Stomach (tissue), 8 donors: ENCODE measurements at regions not wholly inside any gene's neighbourhood (a gene's known extent, or its start where the extent isn't known, plus 50 kb on each side); places are given as distances from the start of the nearest gene placed in this dataset.

ENCODE experiments used
- DNase-seq, 2 donors: peaks; one replicate each; pipeline versions ENCODE4 v3.0.0 to v3.0.0-alpha.2; 2013 to 2019
- H3K27ac ChIP-seq, 5 donors: fragments of 200-600 bp in 4 of 5; sonication (generic) in 4 of 5; one replicate each; pipeline ENCODE4 v1.5.1; 2013 to 2019; ENCODE audit warnings: mild to moderate bottlenecking in 1 of 5, moderate library complexity in 1 of 5
- H3K27me3 ChIP-seq, 3 donors: fragments of 200-600 bp; sonication (generic); one replicate each; pipeline ENCODE4 v1.5.1; 2017 to 2019; ENCODE audit warnings: mixed run types in 1 of 3
- H3K36me3 ChIP-seq, 4 donors: fragments of 200-600 bp; sonication (generic); 1 replicate in 3 of 4; 2 replicates in 1 of 4; pipeline ENCODE4 v1.5.1; 2016 to 2019
- H3K4me1 ChIP-seq, 4 donors: fragments of 200-600 bp; sonication (generic); one replicate each; pipeline ENCODE4 v1.5.1; 2016 to 2019
- H3K4me3 ChIP-seq, 4 donors: fragments of 200-600 bp; sonication (generic) in 3 of 4; one replicate each; pipeline ENCODE4 v1.5.1; 2016 to 2019; ENCODE audit warnings: mild to moderate bottlenecking in 1 of 4
- H3K9me3 ChIP-seq, 4 donors: fragments of 200-600 bp; sonication (generic); one replicate each; pipeline ENCODE4 v1.5.1; 2016 to 2019
- EP300 ChIP-seq: sonication (generic); formaldehyde crosslinking; IDR thresholded peaks from one replicate; pipeline ENCODE4 v1.6.1; 2017; ENCODE audit warnings: antibody characterized with exemption
- POLR2A ChIP-seq, 4 donors: fragments of 450-650 bp; IDR thresholded peaks; one replicate each; pipeline ENCODE4 v1.6.1; 2016; ENCODE audit warnings: antibody characterized with exemption in 4 of 4, control low read depth in 2 of 4, mild to moderate bottlenecking in 1 of 4, moderate library complexity in 1 of 4
- POLR2AphosphoS5 ChIP-seq, 3 donors: sonication (generic); formaldehyde crosslinking; IDR thresholded peaks; one replicate each; pipeline ENCODE4 v1.6.1; 2016; ENCODE audit warnings: antibody characterized with exemption in 3 of 3
- WGBS, 5 donors: extraction: QIAGEN DNeasy Blood & Tissue Kit in 3 of 5; methylation state at CpG; one replicate each; pipeline versions ENCODE4 v1.1.5 to v1.1.7; 2013 to 2018; 5-methylcytosine and 5-hydroxymethylcytosine counted together
- intact Hi-C: fragments of 100-400 bp; cut with DNase I; formaldehyde crosslinking; loops from one replicate; pipeline ENCODE4 v1.15.1; 2023; ENCODE audit warnings: low total_unique reads
- small RNA-seq, 4 donors: library from RNA; depleted of rRNA; stranded (forward); fragments of <200 nt; gene quantifications; one replicate each; pipeline ENCODE3, GENCODE V24; 2016
- TF ChIP-seq, protein P1 (sequence below), 7 experiments: fragments of 450-650 bp in 4 of 7; fragments of 200-600 bp in 3 of 7; sonication (generic) in 3 of 7; IDR thresholded peaks; one replicate each; pipeline ENCODE4 v1.5.1; 2016 to 2019; ENCODE audit warnings: antibody characterized with exemption in 7 of 7, control low read depth in 2 of 7, mild to moderate bottlenecking in 1 of 7
- donor health status: healthy with polysubstance abuse.
- donor health status: Bipolar disorder and iron deficiency.
- donor health status: healthy.

DNA sequence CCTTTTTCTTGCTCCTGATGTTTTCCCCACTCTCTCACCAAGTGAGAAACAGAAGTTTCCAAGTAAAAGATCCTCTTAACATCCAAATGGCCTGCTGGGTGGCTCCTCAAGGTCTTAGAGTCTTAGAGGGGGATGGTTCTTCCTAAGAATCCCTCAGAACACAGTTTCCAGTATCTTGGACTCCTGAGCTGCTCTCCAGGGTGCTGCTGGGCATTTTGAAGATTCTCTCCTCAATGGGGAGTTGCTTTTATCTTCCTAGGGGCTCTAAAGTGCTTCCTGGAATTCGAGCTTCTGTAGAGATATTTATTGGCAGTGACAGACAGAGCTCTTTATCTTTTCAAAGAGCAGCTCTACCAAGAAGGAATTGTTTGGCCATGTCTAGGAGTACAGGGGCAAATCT lies 70.8 kb upstream of the SLC35B3 start:
- DNase-seq = no peak
- 6 to 12% (median 11%) methylated on average over 1 of the region's 1 CpG for WGBS, 5 donors
- no peaks in the 10 kb centered on the region for H3K4me1 ChIP-seq
- TF ChIP-seq POLR2A (IDR thresholded peaks at IDR 0.05) = no peak
- no peak for TF ChIP-seq POLR2AphosphoS5 (IDR thresholded peaks at IDR 0.05)
- TF ChIP-seq, protein P1, sequence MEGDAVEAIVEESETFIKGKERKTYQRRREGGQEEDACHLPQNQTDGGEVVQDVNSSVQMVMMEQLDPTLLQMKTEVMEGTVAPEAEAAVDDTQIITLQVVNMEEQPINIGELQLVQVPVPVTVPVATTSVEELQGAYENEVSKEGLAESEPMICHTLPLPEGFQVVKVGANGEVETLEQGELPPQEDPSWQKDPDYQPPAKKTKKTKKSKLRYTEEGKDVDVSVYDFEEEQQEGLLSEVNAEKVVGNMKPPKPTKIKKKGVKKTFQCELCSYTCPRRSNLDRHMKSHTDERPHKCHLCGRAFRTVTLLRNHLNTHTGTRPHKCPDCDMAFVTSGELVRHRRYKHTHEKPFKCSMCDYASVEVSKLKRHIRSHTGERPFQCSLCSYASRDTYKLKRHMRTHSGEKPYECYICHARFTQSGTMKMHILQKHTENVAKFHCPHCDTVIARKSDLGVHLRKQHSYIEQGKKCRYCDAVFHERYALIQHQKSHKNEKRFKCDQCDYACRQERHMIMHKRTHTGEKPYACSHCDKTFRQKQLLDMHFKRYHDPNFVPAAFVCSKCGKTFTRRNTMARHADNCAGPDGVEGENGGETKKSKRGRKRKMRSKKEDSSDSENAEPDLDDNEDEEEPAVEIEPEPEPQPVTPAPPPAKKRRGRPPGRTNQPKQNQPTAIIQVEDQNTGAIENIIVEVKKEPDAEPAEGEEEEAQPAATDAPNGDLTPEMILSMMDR (IDR thresholded peaks at IDR 0.05) = no peak
- TF ChIP-seq EP300 = no peak
- no peaks in the 10 kb centered on the region for H3K36me3 ChIP-seq
- no peak overlapping the region for H3K4me3 ChIP-seq
- H3K27ac ChIP-seq = no peak overlapping the region
- intact Hi-C loops = no loop called here
- peaks cover 0 to 5% (median 0%) of the 10 kb centered on the region in 4 donors for H3K9me3 ChIP-seq
- H3K27me3 ChIP-seq = no peaks in the 10 kb centered on the region

DNA sequence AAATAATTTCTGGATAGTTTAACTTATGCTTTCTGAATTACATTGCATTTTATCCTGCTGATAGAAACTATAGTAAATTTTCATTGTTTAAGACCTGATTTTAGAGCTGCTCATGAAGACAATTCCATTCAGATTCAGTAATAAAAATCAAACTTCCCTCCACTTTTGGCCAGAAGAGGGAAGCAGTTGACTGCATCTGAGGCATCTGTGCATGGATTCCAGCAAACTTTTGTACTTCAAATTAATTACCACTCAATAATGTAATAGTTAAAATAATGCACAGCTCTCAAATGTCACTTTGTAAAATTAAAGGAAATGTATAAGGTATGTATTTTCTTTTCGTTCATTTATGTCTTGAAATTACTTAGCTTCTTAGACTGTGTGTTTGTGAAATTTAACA lies 64.2 kb upstream of the SLC35B3 start:
- Histone ChIP-seq H3K9me3 (peaks cover 3 to 15% (median 6%) of the 10 kb centered on the region in 4 donors), H3K4me3 (no peak overlapping the region), H3K27me3 (no peaks in the 10 kb centered on the region), H3K27ac (no peak overlapping the region), H3K4me1 (no peaks in the 10 kb centered on the region), H3K36me3 (no peaks in the 10 kb centered on the region)
- intact Hi-C loops = no loop called here
- peak in 1 of 2 donors; percentile 50 for DNase-seq
- 20 to 28% (median 26%) methylated on average over 1 of the region's 1 CpG for WGBS, 5 donors
- TF ChIP-seq, protein P1 (IDR thresholded peaks at IDR 0.05) = peak in 2 of 7 experiments; percentile 19 to 38
- no peak for TF ChIP-seq EP300

DNA sequence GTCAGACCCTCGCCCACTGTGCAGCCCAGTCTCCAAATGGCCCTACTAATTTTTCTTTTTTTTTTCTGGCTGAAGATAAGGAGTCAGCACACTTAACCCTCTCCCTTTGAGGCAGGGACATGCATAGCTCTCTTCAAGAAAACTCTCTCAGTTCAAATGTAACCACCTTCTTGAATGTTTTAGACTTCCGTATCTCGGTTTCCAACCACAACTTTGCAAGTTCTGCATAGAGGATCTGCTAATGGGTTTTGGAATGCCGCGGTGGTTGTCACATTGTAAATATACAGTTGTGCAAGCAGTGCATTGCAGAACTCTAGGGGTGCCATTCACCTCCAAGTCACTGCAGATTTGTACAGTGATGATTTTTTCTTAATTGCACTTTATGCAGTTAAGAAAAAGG lies 59.4 kb upstream of the SLC35B3 start:
- WGBS, 5 donors = 83 to 94% (median 89%) methylated on average over 5 of the region's 5 CpGs
- no peak overlapping the region for H3K4me3 ChIP-seq
- H3K9me3 ChIP-seq = peaks cover 3 to 9% (median 6%) of the 10 kb centered on the region in 4 donors
- no peak for DNase-seq
- no peak for TF ChIP-seq POLR2A (IDR thresholded peaks at IDR 0.05)
- TF ChIP-seq, protein P1 (IDR thresholded peaks at IDR 0.05) = no peak
- no peak for TF ChIP-seq EP300
- no peak for TF ChIP-seq POLR2AphosphoS5 (IDR thresholded peaks at IDR 0.05)
- H3K27me3 ChIP-seq = no peaks in the 10 kb centered on the region
- intact Hi-C loops = no loop called here
- no peak overlapping the region for H3K27ac ChIP-seq
- H3K36me3 ChIP-seq = no peaks in the 10 kb centered on the region
- H3K4me1 ChIP-seq = no peaks in the 10 kb centered on the region

DNA sequence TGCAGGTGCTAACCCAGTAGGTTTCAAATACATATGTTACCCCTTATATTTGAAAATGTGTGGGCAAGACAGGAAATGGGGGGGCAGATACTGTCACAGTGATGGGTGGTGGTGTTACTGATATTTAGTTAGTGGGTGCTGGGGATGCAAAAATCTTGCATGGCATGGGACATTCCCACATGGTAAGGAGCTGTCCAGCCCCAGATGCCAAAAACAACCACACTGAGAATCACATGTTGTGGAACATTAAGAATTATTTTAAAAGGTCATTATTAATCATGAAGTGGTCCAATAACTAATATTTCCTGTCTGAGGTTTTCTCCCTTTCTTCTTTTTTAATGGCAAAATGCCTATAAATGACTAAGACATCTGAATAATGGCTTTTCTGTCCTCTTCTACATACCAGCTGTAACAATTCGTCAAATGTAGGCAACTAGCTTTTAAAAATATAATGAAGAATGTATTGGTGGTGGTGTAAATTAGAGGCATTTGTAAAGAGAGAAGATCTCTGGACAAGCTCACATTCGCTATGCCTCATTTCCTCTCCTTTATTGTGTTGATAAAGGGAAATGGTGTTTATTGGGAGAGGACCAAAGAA lies 57.3 kb upstream of the SLC35B3 start:
- Histone ChIP-seq H3K4me3 (no peak overlapping the region), H3K27me3 (no peaks in the 10 kb centered on the region), H3K27ac (no peak overlapping the region), H3K36me3 (no peaks in the 10 kb centered on the region), H3K4me1 (no peaks in the 10 kb centered on the region), H3K9me3 (peaks cover 3 to 9% (median 6%) of the 10 kb centered on the region in 4 donors)
- TF ChIP-seq POLR2AphosphoS5 (IDR thresholded peaks at IDR 0.05) = no peak
- TF ChIP-seq POLR2A (IDR thresholded peaks at IDR 0.05) = no peak
- no peak for TF ChIP-seq EP300
- TF ChIP-seq, protein P1 (IDR thresholded peaks at IDR 0.05) = no peak
- DNase-seq = no peak
- 64 to 89% (median 78%) methylated on average over 2 of the region's 2 CpGs for WGBS, 5 donors
- intact Hi-C loops = no loop called here

Small RNA genes lying in the stretch of these regions (small RNA-seq; reads per million reads assigned to genes)
- gene RF02101 = 0 reads per million in 4 donors
- 0 reads per million in 4 donors for gene RNU6ATAC21P
